ENCODE measurements at regions not wholly inside any gene's neighbourhood (a gene's known extent, or its start where the extent isn't known, plus 50 kb on each side); places are given as distances from the start of the nearest gene placed in this dataset.
"Not testable (repeated sequence)": the region's sequence is repeated elsewhere in the genome, so short reads cannot be mapped to it uniquely, and the experiment has no call there.

DNA sequence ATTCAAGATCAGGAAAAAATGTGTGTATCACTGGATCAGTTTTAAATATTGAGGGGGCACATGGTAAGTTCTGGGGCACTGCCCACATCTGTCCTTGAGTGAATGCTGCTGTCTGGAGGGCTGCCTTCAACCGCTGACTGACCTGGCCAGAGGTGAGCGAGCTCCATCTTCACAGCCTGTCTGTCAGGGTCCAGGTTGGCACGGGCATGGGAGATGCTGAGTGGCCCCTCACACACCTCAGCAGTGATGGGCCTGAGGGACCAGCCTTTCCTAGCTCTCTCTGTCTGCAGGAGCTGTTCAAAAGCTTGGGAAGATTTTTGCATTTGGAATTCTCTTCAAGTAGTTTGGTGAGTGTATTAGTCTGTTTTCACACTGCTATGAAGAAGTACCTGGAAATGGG, 114.8 kb upstream of the ALKAL2 start:
- DNase-seq (ENCODE audit: low spot score), result no peak

DNA sequence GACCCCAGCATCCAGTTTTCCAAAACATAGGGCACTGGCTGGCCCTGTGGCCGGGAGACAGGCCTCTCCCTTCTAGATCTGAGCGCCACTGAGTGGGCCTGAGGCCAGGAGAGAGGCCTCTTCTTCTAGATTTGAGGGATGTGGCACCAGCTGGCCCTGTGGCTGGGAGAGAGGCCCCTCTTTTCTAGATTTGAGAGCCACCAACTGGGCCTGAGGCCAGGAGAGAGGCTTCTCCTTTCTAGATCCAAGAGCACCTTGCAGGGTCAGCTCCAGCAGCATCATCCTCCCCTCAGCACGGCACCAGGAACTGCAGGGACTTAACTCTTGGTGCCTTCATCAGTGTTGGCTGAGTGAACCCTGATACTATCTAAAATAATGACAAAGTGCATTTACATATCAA, 114.3 kb upstream of the ALKAL2 start:
- no peak for DNase-seq (ENCODE audit: low spot score)

DNA sequence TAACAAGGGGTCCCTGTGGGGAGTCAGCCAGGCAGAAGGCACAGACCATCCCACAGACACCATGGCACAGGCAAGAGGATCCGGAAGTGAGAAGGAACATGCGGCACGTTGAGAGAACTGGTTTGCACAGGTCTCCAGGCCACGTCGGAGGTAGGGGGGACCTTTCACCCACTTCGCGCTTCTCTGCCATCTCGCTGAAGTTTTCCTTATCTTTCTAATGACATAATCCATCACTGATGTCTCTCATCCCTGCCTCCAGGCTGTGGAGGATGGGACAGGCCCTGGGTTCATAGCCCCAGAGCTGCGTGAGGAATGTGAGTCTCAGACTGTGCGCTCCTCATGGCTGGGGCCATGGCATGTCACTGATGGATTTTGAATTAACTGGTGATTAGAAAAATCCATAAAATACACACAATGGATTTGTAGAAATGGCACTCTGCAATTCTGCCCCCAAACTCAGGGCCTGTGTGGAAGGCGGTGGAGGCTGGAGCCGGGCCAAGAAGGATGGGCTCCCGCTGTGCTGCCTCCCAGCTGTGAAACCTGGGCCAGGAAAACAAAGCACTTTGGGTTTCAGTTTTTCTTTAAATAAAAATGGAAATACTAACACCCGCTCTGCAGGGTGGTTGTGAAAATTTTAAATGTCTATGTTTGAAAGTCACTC, 113.3 kb upstream of the ALKAL2 start:
- peak; percentile 13 for DNase-seq (ENCODE audit: low spot score)

DNA sequence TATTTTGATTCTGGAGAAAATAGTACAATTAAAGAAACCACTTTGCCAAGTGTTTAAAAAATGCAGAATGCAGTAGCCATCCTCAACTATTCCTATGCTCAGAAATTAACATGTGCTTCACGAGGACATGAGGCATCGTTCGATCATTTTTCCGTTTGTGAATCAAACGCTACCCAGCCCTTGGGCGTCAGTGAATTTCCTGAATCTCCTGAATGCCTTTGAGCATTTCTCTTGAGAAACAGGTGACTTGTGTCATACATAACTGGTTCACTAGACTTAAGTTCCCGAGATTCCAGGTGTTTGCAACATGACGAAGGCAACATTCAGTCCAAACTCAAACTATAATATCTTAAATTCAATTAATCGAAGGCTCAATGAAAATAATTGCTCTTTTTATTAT, 110.0 kb upstream of the ALKAL2 start:
- no peak for DNase-seq (ENCODE audit: low spot score)

DNA sequence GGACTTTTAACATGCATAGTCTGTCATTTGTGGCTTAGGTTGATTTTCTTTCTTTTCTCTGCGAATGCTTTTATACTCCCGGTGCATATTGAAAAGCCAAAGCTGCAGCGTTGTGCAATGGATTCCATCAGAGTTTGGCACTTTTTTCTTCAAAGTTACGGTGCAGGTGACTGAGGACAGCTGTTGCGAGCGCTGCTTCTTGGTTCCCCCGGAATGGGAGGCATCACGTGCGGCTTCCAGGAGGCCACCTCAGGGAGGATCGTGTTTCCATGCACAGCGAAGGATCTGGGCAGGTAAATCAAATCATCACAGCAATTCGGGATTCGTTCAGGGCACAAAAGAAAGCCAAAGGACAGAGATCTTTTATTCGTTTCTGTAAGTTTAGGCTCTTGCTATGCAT, 109.6 kb upstream of the ALKAL2 start:
- no peak for DNase-seq (ENCODE audit: low spot score)

DNA sequence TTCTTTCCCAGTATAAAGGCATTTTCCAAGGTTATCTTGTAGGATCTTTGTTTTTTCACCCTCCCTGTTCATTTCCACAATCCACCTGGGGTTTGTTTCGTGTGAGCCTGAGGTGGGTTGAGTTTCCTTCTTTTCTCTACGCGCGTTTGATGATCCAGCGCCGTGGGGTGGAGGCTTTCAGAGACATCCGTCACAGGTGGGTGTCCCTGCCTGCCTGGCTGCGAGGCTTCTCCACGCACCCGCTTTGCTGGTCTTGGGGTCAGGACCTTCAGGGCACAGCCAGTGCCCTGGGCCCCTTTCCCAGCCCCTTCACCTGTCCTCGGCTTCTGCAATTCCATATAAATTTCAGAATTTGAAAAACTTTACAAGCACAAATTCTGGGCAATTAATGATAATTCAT, 109.0 kb upstream of the ALKAL2 start:
- no peak for DNase-seq (ENCODE audit: low spot score)

DNA sequence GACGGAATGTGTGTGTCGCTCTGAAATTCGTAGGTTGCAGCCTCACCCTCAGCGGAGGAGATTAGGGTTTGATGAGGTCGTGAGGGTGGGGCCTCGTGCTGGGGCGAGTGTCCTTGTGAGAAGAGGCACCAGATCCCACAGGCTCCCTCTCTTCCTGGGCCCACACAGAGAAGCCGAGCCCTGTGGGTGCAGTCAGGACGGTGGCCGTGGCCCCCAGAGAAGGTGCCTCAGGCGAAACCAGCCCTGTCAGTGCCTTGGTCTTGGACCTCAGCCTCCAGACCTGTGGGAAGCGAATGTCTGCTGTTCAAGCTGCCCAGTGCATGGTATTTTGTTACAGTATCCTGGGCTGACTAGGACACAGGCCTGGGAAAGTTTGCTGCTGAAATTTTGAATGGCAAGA, 108.0 kb upstream of the ALKAL2 start:
- no peak for DNase-seq (ENCODE audit: low spot score)

DNA sequence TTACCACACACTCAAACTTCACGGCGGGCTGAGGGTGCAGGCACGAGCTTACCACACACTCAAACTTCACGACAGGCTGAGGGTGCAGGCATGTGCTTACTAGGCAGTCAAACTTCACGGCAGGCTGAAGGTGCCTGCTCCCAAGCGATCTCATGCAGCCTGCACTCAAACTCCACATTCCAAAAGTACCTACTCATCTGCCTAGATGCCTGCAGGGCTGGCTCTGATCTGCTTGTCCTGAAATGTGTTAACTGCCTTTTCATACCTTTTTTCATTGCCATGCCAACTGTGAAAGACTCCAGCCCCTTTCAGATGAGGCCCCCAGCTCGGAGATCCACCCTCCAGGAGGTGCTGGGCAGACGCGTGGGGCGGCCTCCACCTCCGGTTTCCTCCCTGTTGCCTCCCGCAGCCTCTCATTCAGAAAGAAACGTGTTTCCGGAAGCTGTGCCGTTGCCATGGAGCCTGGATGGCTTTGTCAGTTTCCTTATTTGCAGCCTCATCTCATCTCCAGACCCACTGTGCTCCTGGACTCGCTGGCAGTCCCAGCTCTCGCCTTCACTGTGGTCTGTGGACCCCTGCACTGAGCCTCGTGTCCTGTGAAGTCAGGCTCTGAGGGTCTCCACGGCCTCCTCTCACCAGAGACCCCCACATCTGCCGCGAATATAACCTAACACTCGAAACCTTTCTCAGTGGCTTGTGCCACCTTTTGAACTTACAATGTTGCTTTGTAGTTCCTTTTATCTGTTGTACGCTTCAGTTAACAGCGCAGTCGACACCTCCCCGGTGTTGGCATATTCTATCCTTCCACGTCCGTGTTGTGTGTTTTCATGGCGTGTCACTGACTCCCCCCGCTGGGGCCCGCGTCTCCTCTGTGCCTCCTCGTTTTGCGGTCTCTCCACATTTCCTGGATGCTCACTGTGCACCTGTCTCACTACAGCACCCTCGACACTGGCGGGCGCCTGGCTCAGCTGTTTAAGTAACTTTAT, 106.1 kb upstream of the ALKAL2 start:
- no peak for DNase-seq (ENCODE audit: low spot score)

DNA sequence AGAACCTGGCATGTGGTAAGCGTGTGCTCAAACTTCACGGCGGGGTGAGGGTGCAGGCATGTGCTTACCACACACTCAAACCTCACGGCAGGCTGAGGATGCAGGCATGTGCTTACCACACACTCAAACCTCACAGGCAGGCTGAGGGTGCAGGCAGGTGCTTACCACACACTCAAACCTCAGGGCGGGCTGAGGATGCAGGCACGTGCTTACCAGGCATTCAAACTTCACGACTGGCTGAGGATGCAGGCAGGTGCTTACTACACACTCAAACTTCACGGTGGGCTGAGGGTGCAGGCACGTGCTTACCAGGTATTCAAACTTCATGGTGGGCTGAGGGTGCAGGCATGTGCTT, 105.0 kb upstream of the ALKAL2 start:
- no peak for DNase-seq (ENCODE audit: low spot score)

DNA sequence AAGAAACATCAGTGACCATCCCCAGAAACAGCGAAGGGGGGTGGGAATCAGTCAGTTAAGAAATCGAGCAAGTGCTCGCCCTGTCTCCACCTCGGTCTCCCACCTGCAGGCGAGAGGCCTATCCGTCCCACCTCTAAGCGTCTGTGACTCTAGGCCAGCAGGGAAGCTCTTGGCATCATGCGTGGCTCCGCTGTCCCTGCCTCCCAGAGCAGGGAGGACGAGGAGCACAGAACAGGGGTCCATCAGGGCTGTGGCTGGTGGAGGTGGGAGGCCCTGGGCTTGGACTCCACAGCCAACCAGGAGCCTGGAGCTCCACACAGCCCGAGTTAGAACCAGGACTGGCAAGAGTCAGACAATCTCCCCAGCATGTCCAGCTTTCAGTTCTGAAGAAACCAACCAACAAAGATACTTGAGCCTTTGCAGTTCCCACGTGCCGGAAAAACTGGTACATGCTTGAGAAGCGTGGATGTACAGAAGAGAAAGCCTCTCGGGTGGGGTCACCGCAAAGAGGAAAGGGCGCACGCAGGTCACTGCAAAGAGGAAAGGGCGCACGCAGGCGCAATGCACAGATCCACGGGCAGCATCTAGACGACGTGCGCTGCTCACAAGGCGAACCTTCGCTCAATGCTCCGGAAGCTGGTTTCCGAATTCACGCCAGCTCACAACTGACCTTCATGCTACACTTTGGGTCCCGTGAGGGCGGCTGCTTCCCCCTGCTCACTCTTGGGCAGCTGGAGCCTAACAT, 104.5 kb upstream of the ALKAL2 start:
- no peak for DNase-seq (ENCODE audit: low spot score)

DNA sequence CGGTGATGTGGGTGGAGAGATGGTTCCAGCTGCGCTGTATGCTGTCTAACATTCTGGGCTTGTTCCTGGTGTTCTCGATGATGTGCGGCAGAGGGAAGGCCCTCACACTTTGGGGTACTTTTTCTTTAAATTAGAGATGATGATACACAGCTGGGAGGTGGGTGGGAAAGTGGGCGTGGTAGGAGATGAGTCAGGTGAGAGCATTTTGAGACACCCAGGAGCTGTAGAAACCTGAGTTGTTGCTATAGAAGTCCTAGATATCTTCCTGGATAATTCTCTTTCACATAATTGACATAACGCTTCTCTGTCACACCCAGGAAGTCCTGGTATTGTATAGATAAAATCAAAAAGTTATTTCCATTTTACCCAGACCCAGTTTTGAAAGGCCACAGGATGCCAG, 103.8 kb upstream of the ALKAL2 start:
- DNase-seq (ENCODE audit: low spot score), result no peak

DNA sequence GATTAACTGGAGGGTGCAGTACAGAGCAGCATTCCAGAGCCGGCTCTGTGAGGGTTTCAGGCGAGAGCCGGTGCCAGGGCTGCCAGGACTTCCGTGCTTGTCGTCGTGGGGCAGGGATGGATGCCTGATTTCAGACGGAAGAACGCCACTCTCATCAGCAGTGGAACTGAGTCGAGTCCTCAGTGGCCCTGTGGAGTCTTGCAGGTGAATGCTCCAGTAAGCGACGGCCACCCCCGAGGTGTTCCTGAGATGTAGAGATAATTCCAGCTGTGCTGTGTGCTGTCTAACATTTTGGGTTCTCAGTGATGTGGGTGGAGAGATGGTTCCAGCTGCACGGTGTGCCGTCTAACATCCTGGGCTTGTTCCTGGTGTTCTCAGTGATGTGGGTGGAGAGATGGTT, 103.1 kb upstream of the ALKAL2 start:
- no peak for DNase-seq (ENCODE audit: low spot score)

DNA sequence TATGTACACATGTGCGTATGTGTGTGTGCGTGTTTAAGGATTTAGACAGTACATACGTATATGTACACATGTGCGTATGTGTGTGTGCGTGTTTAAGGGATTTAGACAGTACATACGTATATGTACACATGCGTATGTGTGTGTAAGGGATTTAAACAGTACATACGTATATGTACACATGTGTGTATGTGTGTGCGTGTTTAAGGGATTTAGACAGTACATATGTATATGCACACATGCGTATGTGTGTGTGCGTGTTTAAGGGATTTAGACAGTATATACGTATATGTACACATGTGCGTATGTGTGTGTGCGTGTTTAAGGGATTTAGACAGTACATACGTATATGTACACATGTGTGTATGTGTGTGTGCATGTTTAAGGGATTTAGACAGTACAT, 102.1 kb upstream of the ALKAL2 start:
- DNase-seq (ENCODE audit: low spot score), result not testable (repeated sequence)

DNA sequence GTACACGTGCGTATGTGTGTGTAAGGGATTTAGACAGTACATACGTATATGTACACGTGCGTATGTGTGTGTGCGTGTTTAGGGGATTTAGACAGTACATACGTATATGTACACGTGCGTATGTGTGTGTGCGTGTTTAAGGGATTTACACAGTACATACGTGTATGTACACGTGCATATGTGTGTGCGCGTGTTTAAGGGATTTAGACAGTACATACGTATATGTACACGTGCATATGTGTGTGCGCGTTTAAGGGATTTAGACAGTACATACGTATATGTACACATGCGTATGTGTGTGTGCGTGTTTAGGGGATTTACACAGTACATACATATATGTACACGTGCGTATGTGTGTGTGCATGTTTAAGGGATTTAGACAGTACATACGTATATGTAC, 100.9 kb upstream of the ALKAL2 start:
- not testable (repeated sequence) for DNase-seq (ENCODE audit: low spot score)

DNA sequence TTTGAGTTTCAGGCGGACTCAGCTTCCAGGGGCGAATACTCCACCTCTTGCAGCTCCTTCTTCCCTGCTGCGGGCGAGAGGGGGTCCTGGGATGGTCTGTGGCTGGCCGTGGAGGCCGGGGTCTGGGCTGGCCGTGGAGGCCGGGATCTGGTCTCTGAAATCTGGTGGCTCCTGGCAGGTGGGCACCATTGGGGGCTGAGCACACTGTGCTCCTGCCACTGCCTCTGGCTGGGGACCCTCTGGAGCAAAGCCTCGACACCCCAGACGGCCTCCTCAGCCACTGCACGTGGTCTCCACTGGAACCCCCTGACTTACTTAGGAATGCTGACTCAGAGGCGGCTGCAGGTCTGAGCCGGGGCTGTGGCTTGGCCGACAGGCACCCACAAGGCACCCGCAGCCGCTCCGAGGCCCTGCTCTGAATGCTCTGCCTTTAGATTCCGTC, 100.1 kb upstream of the ALKAL2 start:
- DNase-seq (ENCODE audit: low spot score), result no peak

DNA sequence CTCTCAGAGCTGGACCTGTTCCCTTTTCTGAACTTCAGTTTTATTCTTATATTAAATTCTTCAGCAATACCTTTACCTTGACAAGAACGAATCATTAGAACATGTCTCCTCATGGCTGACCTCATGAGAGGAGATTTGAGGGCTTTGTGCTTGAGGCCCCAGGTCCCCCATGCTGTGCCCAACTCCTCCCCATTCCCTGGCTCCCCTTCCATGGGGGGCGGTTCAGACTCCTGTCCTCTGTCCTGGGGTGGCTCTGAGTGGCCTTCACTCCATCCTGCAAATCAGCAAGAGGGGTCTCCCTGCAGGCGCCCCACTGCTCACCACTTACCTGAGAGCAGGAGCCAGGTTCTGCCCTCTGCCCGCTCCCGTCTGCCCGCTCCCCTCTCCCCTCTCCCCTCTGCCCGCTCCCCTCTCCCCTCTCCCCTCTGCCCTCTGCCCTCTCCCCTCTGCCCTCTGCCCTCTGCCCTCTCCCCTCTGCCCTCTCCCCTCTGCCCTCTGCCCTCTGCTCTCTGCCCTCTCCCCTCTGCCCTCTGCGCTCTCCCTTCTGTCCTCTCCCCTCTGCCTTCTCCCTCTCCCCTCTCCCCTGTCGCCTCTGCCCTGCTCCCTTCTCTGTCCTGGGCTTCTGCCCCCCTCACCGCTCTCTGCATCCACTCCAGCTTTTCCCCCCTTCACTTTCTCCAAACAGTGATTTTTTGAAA, 98.7 kb upstream of the ALKAL2 start:
- no peak for DNase-seq (ENCODE audit: low spot score)

DNA sequence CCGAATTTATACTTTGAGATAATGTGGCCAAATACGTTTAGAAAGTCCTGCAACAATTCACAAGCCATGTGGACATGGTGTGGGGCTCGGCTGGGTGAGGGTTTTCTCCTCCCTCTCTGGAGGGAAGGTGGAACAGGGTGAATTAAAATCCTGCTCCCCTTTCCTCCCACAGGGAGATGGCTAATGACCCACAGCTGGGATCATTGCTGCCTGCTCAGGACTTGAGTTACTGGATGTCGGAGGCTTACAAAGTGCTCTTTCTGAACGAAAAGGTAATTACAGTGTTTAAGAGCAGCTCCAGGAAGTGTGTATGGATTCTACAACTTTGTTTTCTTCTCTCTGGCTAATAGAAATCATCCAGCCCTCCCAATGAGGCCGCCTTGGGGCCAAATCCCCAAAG, 97.9 kb upstream of the ALKAL2 start:
- DNase-seq (ENCODE audit: low spot score), result no peak

DNA sequence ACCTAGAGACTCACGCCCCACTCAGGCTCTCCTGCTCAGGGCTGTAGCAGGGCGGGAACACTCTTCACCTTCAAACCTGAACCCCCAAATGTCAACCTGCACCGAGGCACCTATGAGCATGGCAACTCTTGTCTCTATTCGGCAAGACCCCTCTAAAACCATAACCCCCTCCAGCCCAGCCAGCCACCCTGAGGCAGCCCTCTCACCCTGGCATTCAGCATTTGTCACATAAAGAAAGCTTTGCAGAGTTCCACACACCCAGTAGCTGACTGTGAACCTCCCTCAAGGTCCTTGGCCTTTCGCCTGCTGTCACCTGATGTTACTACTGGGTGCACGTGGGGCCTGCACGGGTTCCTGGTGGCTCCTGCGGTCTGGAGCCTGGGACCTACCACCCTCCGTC, 97.2 kb upstream of the ALKAL2 start:
- DNase-seq (ENCODE audit: low spot score), result no peak

DNA sequence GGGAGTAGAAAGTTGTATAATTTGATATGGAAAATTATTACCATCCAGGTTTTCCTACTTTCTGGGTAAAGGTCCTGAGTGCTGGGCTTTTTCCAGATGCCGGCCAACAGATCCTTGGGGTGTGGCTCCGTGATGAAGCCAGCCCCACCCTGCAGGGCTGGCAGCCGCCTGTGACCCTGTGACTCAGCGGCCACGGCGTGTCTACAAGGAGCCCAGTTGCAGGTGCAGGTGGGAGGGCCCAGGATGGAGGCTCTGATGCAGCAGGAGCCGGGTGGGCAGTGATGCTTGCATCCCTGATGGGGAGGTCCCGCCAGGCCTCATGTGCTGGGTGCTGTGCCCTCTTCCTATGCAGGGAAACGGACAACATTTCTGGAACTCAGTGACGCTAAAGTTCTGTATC, 96.0 kb upstream of the ALKAL2 start:
- DNase-seq (ENCODE audit: low spot score), result no peak

DNA sequence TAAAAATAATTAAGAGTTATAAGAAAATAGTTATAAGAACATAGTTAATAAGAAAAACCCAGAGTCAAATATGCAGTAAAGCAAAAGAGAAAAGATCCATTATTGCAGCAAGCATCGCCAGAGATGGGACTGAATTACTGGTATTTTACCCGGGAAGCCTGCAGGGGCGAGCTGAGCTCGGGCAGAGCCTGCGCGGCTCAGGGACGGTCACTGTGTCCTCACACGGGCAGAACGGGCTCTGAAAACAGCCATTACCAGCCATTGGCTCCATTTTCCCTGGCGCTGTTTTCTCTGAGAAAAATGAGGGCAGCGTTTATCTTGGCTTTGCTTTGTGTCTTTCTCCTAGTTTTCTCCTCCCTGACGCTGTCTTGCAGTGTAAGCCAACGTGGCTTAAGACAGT, 95.3 kb upstream of the ALKAL2 start:
- DNase-seq (ENCODE audit: low spot score), result no peak

DNA sequence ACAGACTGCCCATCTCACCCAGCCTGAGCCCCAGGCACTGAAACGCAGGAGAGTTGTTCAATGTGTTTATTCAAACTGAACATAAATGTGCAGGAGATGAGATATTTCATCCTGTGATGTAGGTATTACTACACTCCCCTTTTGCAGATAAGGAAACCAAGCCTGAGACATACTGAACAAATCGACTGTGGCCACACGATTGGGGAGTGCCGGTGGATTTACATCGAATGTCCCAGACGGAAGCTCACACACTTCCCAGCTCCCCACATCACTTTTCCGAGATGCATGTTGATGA, 94.8 kb upstream of the ALKAL2 start:
- no peak for DNase-seq (ENCODE audit: low spot score)

Data from SK-N-DZ (cell line).